Endothelial cell of umbilical vein (primary cell): ENCODE measurements at regions not wholly inside any gene's neighbourhood (a gene's known extent, or its start where the extent isn't known, plus 50 kb on each side); places are given as distances from the start of the nearest gene placed in this dataset.

ENCODE experiments used
- CTCF ChIP-seq, 2 donors: IDR thresholded peaks; 1 replicate in 1 of 2; 2 replicates in 1 of 2; pipeline ENCODE4 v1.5.1; 2011; ENCODE audit warnings: low read length in 2 of 2, mild to moderate bottlenecking in 2 of 2, moderate library complexity in 2 of 2, control low read depth in 1 of 2, inconsistent platforms in 1 of 2, low read depth in 1 of 2; ENCODE audit not compliant: insufficient read depth in 1 of 2; ENCODE audit errors: extremely low read depth in 1 of 2
- EZH2 ChIP-seq: IDR thresholded peaks from 2 replicates; pipeline ENCODE4 v1.6.1; 2012; ENCODE audit warnings: borderline replicate concordance, low read depth, mild to moderate bottlenecking, moderate library complexity, low read length, inconsistent platforms; ENCODE audit not compliant: severe bottlenecking
- GATA2 ChIP-seq: IDR thresholded peaks from 2 replicates; pipeline ENCODE4 v1.7.0; 2011; ENCODE audit warnings: low read depth, mild to moderate bottlenecking, moderate library complexity, mixed read lengths, low read length; ENCODE audit not compliant: insufficient read length, insufficient read depth
- MAX ChIP-seq: IDR thresholded peaks from 2 replicates; pipeline ENCODE4 v1.6.1; 2011; ENCODE audit not compliant: insufficient read depth, insufficient read length
- MYC ChIP-seq: IDR thresholded peaks from one replicate; pipeline ENCODE4 v1.6.1; 2011; ENCODE audit warnings: mild to moderate bottlenecking, low read depth, low read length
- POLR2A ChIP-seq: IDR thresholded peaks from 2 replicates; pipeline ENCODE4 v1.6.1; 2012; ENCODE audit warnings: low read depth, mild to moderate bottlenecking, control low read depth, low read length
- POLR2AphosphoS5 ChIP-seq: IDR thresholded peaks from 2 replicates; pipeline ENCODE4 v1.6.1; 2012; ENCODE audit warnings: low read depth, mild to moderate bottlenecking, control low read depth, low read length, moderate library complexity; ENCODE audit not compliant: insufficient read depth

- TF ChIP-seq POLR2A (no peak), CTCF (IDR thresholded peaks at IDR 0.05; ENCODE audit: extremely low read depth in 1 of 2, insufficient read depth in 1 of 2, low read depth in 1 of 2, low read length in 2 of 2) (no peak), GATA2 (no peak), EZH2 (no peak), MAX (no peak), MYC (no peak), POLR2AphosphoS5 (no peak)
These were observed 116.6 kb upstream of the LGALSL start for GRCh38 chr2:64337314-64337713.
